ENCODE measurements at regions not wholly inside any gene's neighbourhood (a gene's known extent, or its start where the extent isn't known, plus 50 kb on each side); places are given as distances from the start of the nearest gene placed in this dataset.
A peak's percentile ranks its signal among the peaks of the same experiment; 100 is the strongest.
"Not testable (repeated sequence)": the region's sequence is repeated elsewhere in the genome, so short reads cannot be mapped to it uniquely, and the experiment has no call there.

DNA sequence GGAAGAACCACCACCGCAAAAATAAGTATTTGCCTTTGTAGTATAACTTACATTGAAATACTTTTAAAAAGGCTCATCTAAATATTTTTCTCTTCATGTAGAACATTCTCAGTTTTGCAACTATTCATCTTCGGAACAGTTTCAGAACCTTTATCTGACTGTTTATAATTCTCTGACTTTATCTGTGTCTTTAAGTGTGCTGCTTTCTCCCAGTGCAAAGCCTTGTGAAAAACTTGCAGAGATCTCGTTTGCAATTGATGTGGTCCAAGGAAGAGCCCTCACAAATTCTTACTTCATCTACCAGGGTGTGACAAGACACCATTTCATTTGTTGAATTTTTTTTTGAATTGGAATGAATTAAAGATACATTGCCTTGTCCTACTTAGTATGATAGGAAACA is 186.4 kb downstream of the DKK1 start:
- DNase-seq (ENCODE audit: low read depth, low spot score) = no peak
- CTCF ChIA-PET = no interaction called here
- TF ChIP-seq, protein P1, sequence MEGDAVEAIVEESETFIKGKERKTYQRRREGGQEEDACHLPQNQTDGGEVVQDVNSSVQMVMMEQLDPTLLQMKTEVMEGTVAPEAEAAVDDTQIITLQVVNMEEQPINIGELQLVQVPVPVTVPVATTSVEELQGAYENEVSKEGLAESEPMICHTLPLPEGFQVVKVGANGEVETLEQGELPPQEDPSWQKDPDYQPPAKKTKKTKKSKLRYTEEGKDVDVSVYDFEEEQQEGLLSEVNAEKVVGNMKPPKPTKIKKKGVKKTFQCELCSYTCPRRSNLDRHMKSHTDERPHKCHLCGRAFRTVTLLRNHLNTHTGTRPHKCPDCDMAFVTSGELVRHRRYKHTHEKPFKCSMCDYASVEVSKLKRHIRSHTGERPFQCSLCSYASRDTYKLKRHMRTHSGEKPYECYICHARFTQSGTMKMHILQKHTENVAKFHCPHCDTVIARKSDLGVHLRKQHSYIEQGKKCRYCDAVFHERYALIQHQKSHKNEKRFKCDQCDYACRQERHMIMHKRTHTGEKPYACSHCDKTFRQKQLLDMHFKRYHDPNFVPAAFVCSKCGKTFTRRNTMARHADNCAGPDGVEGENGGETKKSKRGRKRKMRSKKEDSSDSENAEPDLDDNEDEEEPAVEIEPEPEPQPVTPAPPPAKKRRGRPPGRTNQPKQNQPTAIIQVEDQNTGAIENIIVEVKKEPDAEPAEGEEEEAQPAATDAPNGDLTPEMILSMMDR (IDR thresholded peaks at IDR 0.05; ENCODE audit: insufficient read depth, low read length, missing control alignments) = no peak
- POLR2A ChIA-PET = no interaction called here
- no peak overlapping the region for H3K4me3 ChIP-seq (ENCODE audit: low read depth, low read length)

- no peak overlapping the region for H3K4me3 ChIP-seq (ENCODE audit: low read depth, low read length)
- CTCF ChIA-PET = interaction anchor here (1.0 to 3.9 kb wide), 5 partner anchors 11 to 194 kb away, joined by 3 to 27 read pairs (median 6); partner anchors contain the start of gene DKK1
- DNase-seq (ENCODE audit: low read depth, low spot score) = no peak
- POLR2A ChIA-PET = no interaction called here
- TF ChIP-seq, protein P1 (IDR thresholded peaks at IDR 0.05; ENCODE audit: insufficient read depth, low read length, missing control alignments) = no peak
Observed at GRCh38 chr10:52502237-52502636, 188.2 kb downstream of the DKK1 start.

DNA sequence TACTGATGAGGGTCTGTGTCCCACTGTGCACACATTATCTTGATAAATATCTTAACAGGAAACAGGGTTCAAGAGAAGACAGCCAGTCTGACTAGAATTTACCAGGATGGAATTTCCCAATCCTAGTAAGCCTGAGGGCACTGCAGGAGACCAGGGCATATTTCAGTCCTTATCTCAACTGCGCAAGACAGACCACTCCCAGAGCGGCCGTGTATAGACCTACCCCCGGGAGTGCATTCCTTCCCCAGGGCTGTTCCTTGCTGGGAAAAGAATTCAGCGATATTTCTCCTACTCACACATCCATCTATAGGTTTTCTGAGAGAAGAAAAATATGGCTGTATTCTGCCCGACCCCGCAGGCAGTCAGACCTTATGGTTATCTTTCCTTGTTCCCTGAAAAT is 191.3 kb downstream of the DKK1 start:
- CTCF ChIA-PET; DNase-seq (ENCODE audit: low read depth, low spot score); H3K4me3 ChIP-seq (ENCODE audit: low read depth, low read length); POLR2A ChIA-PET: not testable (repeated sequence)

DNA sequence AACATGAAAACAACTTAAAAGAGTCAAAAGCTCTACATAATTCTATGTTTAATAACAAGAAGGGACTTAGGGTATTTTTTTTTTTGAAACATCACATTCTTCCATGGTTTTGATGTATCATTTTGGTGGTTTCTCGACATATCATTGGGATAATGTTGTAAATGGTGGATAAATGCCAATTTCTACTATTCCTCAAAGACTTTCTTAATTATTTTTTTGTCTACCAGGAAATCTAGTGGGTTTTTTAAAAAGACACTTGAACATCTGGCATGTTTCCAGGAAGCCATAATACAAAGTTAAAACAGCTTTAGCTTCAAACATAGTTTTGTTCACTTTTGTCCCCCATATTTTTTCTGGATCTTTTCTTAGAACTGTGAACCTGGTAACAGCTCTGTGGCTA is 200.4 kb downstream of the DKK1 start:
- no peak overlapping the region for H3K4me3 ChIP-seq (ENCODE audit: low read depth, low read length)
- TF ChIP-seq, protein P1 (IDR thresholded peaks at IDR 0.05; ENCODE audit: insufficient read depth, low read length, missing control alignments) = no peak
- no peak for DNase-seq (ENCODE audit: low read depth, low spot score)
- ChIA-PET CTCF (interaction anchor here (0.9 to 1.2 kb wide), 2 partner anchors 25 to 26 kb away, joined by 3 to 5 read pairs; no protein-coding TSS in a partner anchor), POLR2A (interaction anchor here (1.1 kb wide), 1 partner anchor 201 kb away, joined by 3 read pairs; the partner anchor contains the start of gene DKK1)

GRCh38 chr10:52517012-52517411 is 202.9 kb downstream of the DKK1 start:
- TF ChIP-seq, protein P1 (IDR thresholded peaks at IDR 0.05; ENCODE audit: insufficient read depth, low read length, missing control alignments) = no peak
- no peak overlapping the region for H3K4me3 ChIP-seq (ENCODE audit: low read depth, low read length)
- ChIA-PET CTCF (interaction anchor here (0.7 to 2.2 kb wide), 3 partner anchors 50 to 208 kb away, joined by 3 to 12 read pairs (median 5); partner anchors contain the start of gene DKK1), POLR2A (no interaction called here)
- DNase-seq (ENCODE audit: low read depth, low spot score) = no peak

GRCh38 chr10:52523696-52524095 is 209.6 kb downstream of the DKK1 start:
- CTCF ChIA-PET = no interaction called here
- no peak for DNase-seq (ENCODE audit: low read depth, low spot score)
- POLR2A ChIA-PET = no interaction called here
- TF ChIP-seq, protein P1 (IDR thresholded peaks at IDR 0.05; ENCODE audit: insufficient read depth, low read length, missing control alignments) = no peak
- no peak overlapping the region for H3K4me3 ChIP-seq (ENCODE audit: low read depth, low read length)

DNA sequence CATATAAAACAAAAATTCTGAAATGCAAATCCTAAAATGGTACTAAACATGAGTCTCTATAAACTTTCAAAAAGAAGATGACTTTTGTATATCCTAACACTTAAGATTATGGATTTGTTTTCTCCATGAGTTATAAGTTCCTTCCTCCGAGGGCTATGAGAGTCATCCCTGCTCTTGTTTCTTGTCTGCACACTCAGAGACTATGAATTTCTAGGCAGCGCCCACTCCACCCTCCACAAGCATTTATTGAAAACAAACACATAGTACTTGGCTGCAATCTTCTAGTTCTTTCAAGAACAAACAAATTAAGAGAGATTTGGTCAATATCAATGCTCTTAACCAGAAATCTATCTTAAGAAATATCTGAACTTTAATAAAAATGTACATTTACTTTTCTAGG is 211.7 kb downstream of the DKK1 start:
- CTCF ChIA-PET = interaction anchor here (1.0 kb wide), 1 partner anchor 37 kb away, joined by 7 read pairs; no protein-coding TSS in a partner anchor
- peak; percentile 42 for DNase-seq (ENCODE audit: low read depth, low spot score)
- POLR2A ChIA-PET = interaction anchor here (1.0 to 1.3 kb wide), 3 partner anchors 203 to 212 kb away, joined by 3 to 6 read pairs (median 4); partner anchors contain the start of gene DKK1

More for the DNA sequence above, 211.7 kb downstream of the DKK1 start:
- no peak overlapping the region for H3K4me3 ChIP-seq (ENCODE audit: low read depth, low read length)
- TF ChIP-seq, protein P1 (IDR thresholded peaks at IDR 0.05; ENCODE audit: insufficient read depth, low read length, missing control alignments) = no peak
